Left ventricle myocardium inferior (tissue), 1 donor: ENCODE measurements at regions not wholly inside any gene's neighbourhood (a gene's known extent, or its start where the extent isn't known, plus 50 kb on each side); places are given as distances from the start of the nearest gene placed in this dataset.

Experiments used
- DNase-seq: peaks from one replicate; pipeline ENCODE4 v3.0.0-alpha.2; 2020
- H3K27ac ChIP-seq: fragments of 200-600 bp; replicated peaks from 2 replicates; pipeline ENCODE4 v1.8.0; 2021
- H3K27me3 ChIP-seq: fragments of 200-600 bp; 2 replicates; pipeline ENCODE4 v1.8.0; 2021; ENCODE audit warnings: low read depth
- H3K36me3 ChIP-seq: fragments of 200-600 bp; 2 replicates; pipeline ENCODE4 v1.8.0; 2021
- H3K4me1 ChIP-seq: fragments of 200-600 bp; 2 replicates; pipeline ENCODE4 v1.8.0; 2021
- H3K4me3 ChIP-seq: fragments of 200-600 bp; 2 replicates; pipeline ENCODE4 v1.8.0; 2021; ENCODE audit warnings: mild to moderate bottlenecking, moderate library complexity
- H3K9me3 ChIP-seq: fragments of 200-600 bp; replicated peaks from 2 replicates; pipeline ENCODE4 v1.8.0; 2021
- intact Hi-C: fragments of 100-400 bp; cut with micrococcal nuclease; formaldehyde crosslinking; loops from one replicate; pipeline ENCODE4 v1.11.0; 2022
- TF ChIP-seq, protein P1 (sequence below): fragments of 200-600 bp; IDR thresholded peaks from 2 replicates; pipeline ENCODE4 v1.8.0; 2021; ENCODE audit warnings: antibody characterized with exemption, mild to moderate bottlenecking, borderline replicate concordance
- donor health status: DM: no; HTN: yes; CAD: no; lungs with severe emphysema.

DNA sequence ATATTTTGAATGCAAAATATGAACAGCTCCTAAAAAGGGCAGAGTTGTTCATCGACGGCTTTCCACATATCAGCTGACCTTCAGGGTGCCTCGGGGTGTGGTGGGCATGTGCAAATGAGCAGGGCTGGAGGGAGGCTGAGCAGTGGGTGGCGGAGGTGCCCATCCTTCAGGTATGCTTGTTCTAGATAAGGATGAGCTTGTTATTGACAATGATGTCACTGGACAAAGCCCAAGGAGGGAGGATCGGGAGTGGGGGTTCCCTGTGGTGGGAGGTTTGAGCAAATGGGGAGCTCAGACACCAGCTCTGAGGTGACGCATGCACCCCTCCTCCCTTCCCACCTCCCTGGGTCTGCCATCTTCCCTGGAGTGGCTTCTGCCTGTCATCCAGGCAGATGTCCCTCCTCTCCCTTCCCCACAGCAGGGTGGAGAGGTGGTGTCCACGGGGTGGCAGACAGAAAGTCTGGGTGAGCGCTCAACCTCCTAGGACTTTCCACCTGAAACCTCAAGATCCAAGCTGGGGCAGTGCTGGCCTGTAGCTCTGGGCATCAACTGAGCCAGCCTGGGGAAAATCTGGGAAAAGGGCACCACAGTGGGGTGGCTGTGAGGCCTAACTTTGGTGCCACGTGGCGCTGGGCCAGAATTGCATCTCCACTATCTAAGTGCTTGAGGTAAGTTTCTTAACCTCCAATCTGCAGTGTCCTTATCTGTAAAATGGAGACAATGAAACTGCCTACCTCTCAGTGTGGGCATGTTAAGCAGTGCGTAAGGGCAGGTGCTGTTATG is 106.3 kb upstream of the THY1 start:
- Histone ChIP-seq H3K36me3 (no peaks in the 10 kb centered on the region), H3K4me1 (no peaks in the 10 kb centered on the region), H3K4me3 (no peak overlapping the region), H3K9me3 (no peaks in the 10 kb centered on the region), H3K27me3 (peaks cover 53% of the 10 kb centered on the region), H3K27ac (no peak overlapping the region)
- DNase-seq, result no peak
- TF ChIP-seq, protein P1, sequence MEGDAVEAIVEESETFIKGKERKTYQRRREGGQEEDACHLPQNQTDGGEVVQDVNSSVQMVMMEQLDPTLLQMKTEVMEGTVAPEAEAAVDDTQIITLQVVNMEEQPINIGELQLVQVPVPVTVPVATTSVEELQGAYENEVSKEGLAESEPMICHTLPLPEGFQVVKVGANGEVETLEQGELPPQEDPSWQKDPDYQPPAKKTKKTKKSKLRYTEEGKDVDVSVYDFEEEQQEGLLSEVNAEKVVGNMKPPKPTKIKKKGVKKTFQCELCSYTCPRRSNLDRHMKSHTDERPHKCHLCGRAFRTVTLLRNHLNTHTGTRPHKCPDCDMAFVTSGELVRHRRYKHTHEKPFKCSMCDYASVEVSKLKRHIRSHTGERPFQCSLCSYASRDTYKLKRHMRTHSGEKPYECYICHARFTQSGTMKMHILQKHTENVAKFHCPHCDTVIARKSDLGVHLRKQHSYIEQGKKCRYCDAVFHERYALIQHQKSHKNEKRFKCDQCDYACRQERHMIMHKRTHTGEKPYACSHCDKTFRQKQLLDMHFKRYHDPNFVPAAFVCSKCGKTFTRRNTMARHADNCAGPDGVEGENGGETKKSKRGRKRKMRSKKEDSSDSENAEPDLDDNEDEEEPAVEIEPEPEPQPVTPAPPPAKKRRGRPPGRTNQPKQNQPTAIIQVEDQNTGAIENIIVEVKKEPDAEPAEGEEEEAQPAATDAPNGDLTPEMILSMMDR, result no peak
- intact Hi-C loops, result no loop called here

DNA sequence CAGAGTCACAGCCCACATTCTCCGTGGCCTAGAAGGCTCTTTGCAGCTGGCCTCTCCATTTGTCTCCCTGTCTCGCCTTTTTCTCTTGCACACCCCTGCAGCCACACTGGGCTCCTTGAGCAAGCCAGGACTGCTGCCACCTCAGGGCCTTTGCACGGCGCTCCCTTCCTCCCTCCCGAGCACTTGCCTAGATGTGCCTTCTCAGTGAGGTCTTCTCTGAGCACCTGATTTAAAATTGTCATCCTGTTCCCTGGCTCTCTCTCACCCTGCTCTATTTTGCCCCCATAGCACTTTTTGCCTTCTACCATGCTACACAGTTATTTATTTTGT is 102.9 kb upstream of the THY1 start:
- no peak overlapping the region for H3K27ac ChIP-seq

DNA sequence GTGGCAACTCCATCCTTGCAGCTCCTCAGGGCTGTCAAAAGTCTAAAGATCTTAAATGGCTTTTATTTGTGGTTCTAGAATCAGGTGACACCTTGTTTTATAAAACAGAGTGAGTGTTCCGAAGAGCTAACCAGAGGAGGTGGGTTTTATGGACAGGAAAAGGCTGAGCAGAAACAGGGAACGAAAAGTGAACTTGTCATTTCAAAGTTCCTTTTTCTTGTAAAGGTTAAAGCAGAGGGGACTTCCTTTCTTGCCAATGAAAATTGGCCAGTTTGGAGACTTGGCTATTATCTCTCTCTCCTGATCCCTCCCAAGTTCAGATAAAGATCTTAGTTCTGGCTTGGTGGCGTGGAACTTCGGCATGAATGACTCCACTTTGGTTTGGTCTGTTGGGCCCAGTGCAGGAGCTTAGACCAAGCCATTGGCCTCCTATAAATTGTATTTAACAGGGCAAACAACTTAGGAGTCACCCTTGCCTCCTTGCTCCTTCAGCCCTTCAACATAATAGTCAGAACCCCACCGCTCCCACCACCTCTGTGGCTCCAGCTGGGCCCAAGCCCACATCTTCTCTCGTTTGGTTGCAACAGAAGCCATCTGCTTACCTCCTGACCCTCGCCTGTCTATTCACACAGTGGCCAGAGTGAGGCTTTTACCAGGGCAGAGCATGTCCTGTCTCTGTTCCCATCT is 102.4 kb upstream of the THY1 start:
- intact Hi-C loops, result no loop called here
- TF ChIP-seq, protein P1, result no peak
- no peaks in the 10 kb centered on the region for H3K36me3 ChIP-seq
- peaks cover 46% of the 10 kb centered on the region for H3K27me3 ChIP-seq
- H3K27ac ChIP-seq, result no peak overlapping the region
- H3K4me3 ChIP-seq, result no peak overlapping the region
- H3K4me1 ChIP-seq, result no peaks in the 10 kb centered on the region
- H3K9me3 ChIP-seq, result no peaks in the 10 kb centered on the region
- no peak for DNase-seq

More for the DNA sequence above, 102.9 kb upstream of the THY1 start:
- no peaks in the 10 kb centered on the region for H3K9me3 ChIP-seq
- no peak for DNase-seq
- intact Hi-C loops, result no loop called here
- TF ChIP-seq, protein P1, result no peak
- H3K4me1 ChIP-seq, result no peaks in the 10 kb centered on the region
- H3K36me3 ChIP-seq, result no peaks in the 10 kb centered on the region
- H3K4me3 ChIP-seq, result no peak overlapping the region
- H3K27me3 ChIP-seq, result peaks cover 46% of the 10 kb centered on the region

DNA sequence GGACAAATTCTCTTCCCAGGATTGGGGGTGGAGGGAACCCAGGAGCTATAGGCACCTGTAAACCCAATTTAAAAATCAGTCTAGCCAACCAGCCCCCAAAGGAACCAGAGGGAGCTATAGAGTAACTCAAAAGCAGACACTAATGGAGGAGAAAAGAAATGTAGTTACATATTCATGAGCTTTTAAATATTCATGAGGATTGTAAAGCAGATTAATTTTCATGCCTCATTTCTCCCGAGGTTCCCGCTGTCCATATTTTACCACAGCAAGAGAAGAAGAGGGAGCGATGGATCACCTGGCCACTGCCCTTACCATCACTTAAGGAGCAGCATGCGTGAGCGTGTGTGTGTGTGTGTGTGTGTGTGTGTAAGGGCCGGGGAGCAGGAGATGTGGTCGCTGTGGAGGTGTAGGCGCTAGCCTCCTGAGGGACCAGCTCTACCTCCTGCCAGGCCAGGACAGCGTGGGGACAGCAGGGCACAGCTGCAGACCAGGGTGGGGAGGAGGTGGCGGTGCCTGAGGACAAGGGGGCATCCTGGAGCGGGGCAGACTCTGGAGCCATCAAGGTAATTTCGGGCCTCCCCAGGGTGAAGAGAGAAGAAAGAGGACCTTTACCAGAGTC is 100.7 kb upstream of the THY1 start:
- no peak for DNase-seq
- H3K4me1 ChIP-seq, result no peaks in the 10 kb centered on the region
- intact Hi-C loops, result no loop called here
- H3K36me3 ChIP-seq, result no peaks in the 10 kb centered on the region
- H3K4me3 ChIP-seq, result no peak overlapping the region
- H3K9me3 ChIP-seq, result no peaks in the 10 kb centered on the region
- H3K27ac ChIP-seq, result no peak overlapping the region
- H3K27me3 ChIP-seq, result peaks cover 47% of the 10 kb centered on the region
- TF ChIP-seq, protein P1, result no peak

DNA sequence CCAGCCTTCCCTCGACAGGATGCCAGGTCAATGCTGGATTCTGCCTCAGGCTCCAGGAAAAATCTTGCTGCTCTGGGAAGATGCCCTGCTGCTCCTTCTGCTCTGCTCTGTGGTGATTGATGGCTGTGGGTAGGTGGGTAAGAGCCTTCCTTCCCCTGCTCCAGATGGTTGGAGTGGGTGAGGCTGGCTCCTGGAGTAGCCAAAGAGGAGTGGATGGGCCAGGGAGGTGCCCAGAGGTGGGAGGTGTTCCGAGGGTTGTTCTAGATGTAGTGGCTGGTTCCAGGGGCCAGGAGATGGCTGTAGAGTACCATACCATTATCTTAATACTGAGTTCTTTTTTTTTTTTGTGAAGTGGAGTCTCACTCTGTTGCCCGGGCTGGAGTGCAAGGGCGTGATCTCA is 99.6 kb upstream of the THY1 start:
- Histone ChIP-seq H3K4me3 (no peak overlapping the region), H3K36me3 (no peaks in the 10 kb centered on the region), H3K27ac (no peak overlapping the region), H3K9me3 (no peaks in the 10 kb centered on the region), H3K27me3 (peaks cover 54% of the 10 kb centered on the region), H3K4me1 (no peaks in the 10 kb centered on the region)
- intact Hi-C loops, result no loop called here
- TF ChIP-seq, protein P1, result no peak
- no peak for DNase-seq
